ENCODE measurements at regions not wholly inside any gene's neighbourhood (a gene's known extent, or its start where the extent isn't known, plus 50 kb on each side); places are given as distances from the start of the nearest gene placed in this dataset.

DNA sequence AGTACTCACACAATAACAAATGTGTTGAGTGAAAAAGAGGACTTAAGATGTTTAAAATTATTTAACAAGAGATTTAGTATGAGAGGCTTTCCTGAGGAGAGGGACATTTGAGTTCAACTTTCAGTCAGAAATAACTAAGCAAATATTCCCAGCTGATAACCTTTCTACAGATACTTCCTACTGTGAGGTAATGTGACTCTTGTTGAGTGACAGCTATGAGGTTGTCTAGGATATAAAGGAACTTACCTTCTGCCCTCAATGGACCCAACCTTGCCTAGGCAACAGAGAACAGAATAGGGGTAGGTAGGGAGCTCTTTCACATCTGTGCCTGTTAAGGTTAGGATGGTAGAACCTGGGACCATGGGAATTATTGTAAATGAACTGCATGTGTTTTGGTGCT lies 54.7 kb downstream of the GLUD2 start:
- DNase-seq (ENCODE audit: low read depth) = no peak

DNA sequence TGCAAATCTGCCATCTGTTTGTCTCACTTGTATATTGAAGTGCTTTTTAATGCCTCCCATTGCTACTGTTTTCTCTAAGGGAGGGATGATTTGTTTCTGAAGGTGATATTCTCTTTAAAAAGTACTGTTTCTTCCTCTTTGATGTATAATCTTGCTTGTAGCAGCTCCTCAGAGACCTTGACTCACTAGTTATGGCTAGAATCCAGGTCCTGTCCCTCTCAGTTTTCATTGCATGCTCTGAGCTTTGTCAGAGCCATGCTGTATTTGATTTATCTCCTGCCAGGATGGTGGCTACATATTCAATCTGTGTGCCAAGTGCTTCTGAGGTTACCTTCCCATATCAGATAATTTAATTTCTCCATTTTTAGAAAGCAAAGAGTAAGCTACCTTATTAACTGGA lies 56.0 kb downstream of the GLUD2 start:
- no peak for DNase-seq (ENCODE audit: low read depth)

DNA sequence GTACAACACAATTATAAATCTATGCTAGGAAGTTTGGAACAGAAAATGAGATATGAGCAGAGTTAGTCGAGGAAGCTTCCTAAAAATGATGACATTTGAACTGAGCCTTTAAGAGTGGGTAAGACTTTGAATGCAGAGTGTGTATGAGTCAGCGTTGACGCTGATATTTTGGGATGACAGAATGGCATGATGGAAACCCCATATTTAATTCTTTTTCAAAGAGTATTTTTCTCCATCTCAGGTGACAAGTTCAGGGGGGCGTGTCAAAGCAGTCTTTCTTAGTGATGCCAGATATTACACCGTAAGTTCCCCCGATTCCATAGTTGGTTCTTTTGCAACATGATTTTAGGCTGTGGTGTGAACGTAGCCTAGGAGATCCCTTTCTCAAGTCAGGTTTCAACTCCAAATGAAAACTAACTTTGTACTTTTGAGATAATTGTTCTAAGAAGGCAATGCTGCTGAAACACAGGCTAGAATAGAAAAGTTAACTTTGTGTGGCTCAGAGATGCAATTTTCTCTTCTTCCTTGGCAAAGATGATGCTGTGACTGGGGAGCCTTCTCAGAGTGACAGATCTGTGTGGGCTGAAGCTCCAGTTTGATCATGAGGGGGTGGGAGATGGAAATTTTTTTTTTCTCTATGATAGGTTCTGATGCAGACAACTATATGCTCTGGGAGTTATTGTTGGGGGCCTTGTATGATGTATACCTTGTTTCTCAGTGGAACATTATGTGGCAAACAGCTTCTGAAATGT lies 59.2 kb downstream of the GLUD2 start:
- no peak for DNase-seq (ENCODE audit: low read depth)

DNA sequence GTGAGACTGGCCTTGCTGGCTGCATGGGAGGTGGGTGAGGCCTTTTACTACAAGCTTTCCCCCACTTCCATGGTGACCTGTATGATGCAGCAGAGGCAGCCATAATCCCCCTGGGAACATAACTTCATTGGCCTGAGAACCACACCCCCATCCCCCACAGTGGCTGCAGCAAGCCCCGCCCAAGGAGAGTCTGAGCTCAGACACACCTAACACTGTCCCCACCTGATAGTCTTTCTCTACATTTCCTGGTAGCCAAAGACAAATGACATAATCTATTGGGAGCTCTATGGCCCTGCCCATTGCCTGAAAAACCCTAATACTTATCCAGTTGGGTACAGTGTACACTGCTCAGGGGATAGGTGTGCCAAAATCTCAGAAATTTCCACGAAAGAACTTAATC lies 62.6 kb downstream of the GLUD2 start:
- DNase-seq (ENCODE audit: low read depth) = no peak

DNA sequence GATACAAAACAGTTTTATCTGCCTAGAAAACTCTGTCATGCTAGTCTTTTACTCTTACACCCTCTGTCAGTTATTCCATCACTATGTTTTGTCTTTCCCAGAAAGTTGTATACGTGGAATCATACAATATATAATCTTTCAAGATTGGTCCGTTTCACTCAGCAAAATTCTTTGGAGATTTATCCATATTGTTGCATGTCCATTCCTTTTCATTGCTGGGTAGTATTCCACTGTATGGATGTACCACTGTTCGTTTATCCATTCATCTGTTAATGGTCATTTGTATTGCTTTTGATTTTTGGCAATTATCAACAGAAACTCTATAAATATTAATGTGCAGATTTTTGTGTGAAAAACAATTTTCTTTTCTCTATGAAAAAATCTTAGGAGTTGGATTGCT lies 63.1 kb downstream of the GLUD2 start:
- no peak for DNase-seq (ENCODE audit: low read depth)

DNA sequence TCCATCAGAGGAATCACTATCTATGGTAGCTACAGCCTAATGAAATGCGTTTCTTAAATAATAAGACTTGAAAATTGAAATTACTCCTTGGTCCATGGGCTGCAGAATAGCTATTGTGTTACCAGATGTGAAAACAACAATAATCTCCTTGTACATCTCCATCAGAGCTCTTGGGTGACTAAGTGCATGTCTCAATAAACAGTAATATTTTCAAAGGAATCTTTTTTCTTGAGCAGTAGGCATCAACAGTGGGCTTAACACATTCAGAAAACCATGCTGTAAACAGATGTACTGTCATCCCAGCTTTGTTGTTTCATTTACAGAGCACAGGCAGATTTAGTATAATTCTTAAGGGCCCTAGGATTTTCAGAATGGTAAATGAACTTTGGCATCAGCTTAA lies 67.3 kb downstream of the GLUD2 start:
- DNase-seq (ENCODE audit: low read depth) = no peak

DNA sequence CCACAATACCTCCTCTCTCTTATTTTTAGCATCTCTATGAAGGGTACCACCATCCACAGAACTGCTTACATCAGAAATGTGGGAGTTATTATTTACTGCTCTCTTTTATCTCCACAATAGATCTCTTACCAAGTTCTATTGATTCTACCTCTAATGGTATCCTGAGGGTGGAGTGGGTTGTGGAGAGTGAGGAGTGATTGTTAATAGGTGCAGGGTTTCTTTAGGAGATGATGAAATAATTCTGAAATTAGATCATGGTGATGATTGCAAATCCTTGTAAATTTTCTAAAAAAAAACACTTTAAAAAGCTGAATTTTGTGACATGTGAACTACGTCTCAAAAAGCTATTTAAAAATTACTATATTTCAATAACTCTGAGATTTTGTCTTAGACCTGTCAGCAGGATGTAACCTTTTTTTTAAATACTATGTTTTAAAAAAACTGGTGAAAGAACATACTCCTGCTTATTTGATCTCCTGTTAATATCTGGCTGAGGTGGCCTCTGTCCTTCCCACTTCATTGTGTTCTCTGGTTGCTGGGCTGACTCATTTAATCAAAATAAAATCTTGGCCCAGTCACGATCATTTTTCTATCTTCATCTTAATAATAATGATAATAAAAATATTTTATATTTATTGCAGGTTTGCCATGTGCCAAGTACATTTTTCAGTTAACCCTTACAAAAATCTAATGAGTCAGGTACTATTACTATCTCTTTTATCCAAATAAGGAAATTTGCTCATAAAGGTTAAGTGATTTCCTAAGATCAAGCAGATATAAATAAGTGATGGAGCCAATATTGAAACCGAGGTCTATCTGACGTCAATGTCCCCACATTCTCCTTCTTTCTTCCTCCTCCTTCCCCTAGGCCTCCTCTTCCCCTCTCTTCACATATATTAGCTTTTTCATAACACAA lies 73.5 kb downstream of the GLUD2 start:
- DNase-seq (ENCODE audit: low read depth) = no peak

DNA sequence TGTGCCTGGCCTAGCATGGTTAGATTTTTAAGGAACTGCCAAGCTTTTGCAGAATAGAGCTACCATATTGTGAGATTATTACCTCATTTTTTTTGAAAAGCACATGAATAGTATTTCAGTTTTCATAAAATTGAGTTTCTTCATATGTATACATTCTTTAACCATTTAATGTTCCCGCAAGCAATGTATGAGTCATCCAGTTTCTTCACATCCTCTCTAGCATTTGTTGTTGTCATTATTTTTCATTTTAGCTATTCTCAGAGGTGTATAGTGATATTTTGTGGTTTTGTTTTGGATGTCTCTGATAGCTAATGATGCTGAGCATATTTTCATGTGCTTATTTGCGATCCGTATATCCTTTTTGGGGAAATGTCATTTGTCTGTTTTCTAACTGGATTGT lies 74.9 kb downstream of the GLUD2 start:
- DNase-seq (ENCODE audit: low read depth) = no peak

DNA sequence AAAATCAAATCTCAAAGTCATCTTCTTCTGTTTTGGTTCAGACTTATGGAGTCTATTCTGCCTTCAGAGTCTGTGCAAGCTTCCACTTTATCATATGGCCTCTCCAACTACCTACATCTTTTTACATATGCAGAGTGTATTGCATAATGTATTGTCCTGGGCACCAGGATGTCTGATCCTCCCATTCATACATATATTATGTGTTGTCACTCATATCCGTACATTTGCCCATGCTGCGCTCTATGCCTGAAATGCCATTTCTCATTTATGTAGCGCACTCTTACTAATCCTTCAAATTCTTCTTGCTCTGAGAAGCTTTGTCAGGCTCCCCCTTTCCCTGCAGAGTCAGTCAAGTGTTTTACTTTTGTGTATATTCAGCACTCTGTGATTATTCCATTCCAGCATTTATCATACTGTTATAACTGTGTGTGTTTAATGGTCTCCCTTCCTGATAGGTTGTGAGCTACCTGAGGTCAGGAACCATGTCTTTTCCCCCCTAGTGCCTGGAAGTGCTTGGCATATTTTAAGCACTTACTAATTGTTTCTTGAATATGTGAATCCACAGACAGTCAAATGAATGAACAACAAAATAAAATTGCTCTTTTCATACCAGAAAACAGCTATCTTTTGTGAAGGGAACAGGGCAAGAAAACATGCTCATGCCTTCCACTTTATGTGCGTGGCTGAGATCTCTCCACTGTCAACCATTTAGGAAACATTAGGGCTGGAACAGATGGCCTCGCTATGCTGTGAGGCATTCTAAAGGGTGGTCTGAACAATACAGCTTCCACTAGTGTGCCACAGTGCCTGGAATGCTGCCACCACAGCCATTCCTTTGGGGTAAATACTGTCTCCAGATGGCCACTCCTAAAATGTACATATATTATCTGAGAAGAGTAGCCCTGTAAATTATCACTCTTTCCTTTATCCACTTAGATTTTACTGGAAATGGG lies 81.8 kb downstream of the GLUD2 start:
- peak; percentile 31 for DNase-seq (ENCODE audit: low read depth)

DNA sequence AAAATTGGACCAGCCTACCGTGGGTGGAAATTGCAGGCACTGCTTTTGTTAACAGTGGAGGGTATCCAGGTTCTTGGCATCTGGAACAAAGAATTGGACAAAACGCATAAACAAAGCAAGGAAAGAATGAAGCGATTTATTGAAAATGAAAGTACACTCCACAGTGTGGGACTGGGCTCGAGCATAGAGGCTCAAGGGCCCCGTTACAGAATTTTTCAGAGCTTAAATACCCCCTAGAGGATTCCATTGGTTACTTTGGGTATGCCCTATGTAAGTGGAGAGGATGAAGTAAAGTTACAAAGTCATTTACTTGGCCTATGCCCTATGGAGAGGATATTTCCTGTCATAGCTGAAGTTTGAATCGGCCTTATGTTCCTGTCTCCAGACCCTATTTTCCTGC lies 85.3 kb downstream of the GLUD2 start:
- DNase-seq (ENCODE audit: low read depth) = no peak

DNA sequence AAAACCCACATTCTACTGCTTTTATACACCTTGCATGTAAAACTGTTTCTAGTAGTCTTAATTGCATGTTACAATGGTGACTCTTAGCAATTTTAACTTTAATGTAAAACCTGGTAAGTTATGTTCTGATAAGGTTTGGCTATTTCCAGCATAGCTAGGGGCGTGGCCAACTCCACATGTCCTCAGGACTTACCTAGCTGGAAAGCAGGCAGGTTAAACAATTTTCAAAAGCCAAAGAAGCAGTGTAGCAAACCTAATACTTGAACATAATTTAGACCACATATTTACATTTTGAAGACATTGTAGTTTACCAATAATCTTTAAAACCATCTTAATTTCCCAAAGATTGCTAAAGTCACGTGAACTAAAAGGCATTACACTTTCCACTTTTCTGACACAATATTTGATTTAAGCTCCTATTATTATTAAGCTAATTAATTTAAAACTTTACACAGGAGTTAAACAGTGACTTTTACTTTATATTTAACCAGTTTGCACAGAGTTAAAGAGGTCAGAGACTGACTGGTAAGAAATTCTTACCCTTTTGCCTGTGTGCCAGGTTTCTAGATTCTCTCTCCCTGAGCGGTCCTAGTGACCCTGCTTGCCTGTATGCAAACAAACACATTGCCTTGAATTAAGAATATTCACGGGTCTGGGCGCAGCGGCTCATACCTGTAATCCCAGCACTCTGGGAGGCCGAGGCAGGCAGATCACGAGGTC lies 88.2 kb downstream of the GLUD2 start:
- DNase-seq (ENCODE audit: low read depth) = peak; percentile 61

DNA sequence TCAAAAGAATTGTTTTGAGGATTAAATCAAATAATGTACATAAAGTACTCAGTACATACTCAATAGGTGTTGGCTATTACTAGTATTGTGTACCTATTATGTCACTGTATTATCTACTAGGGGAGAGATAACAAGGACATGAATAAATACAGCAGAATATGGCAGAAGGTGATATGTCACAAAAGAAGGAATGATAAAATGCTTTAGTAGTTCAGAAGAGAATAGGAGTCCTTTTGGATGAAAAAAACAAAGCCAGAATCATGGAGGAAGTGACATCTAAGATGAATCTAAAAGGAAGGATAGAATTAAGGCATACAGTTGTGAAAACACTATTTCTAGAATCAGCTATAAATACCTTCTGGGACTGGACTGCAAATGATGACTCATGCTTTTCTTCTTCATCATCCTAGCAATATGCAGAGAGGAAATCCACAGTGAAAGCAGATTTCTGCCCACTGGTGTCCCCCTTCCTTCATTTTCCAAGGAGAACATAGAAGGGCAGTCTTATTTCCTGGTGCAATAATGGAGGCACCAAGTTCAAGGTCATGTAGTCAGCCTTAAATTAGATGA lies 98.7 kb downstream of the GLUD2 start:
- peak; percentile 19 for DNase-seq (ENCODE audit: low read depth)

DNA sequence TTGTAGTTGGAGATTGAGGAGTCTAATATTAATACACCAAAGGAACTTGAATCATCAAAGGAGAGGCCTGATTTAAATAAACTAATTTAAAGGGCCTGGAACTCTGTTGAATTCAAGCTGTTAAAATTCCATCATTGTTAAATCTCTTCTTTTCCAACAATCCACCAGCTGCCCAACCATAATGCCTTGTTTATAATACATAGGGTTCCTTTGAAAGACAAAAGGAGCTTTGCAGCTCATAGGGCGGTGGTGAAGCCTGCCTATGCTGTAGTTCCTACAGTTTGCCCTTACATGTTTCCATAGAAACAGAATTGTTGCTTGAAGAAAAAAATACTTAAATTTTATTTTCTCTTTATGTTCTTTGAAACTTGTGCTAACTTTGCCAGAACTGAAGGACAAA lies 102.8 kb downstream of the GLUD2 start:
- no peak for DNase-seq (ENCODE audit: low read depth)

DNA sequence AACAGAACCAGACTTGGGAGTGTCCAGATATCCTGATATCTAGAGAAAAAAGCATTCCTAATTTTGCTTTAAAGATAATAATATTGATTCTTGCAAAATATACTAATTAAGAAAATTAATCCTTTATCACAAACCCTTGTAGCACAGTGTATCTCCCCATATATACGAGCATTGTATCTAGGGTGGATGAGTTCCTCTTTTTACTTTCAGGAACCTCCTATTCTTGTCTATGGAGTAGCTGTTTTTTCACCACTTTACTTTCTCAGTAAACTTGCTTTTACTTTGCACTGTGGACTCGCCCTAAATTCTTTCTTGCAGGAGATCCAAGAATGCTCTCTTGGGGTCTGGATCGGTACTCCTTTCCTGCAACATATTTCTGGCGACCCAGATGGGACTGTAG lies 103.9 kb downstream of the GLUD2 start:
- DNase-seq (ENCODE audit: low read depth) = no peak

DNA sequence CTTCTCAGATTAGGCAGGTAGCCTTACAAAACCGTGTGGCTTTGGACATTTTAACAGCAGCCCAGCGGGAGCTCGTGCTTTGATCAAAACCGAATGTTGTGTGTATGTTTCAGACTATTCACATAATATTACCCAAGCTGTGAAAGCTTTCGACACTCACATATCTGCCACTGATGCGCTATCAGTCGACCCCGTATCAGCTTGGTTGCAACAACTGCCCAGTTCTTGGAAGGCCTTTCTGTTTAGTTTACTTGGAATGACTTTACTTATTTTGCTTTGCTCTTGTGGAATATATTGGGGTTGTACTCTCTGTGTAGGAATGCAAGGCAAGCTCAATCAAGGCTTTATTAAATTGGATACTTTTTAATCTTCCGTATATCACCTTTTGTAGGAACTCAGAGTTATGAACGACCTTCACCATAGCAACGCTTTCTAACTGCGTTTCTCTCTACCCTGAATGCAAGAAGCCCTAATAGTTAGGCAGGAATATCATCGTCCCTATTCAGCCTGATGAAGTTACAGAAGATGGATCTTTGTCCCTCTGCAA lies 107.5 kb downstream of the GLUD2 start:
- no peak for DNase-seq (ENCODE audit: low read depth)

DNA sequence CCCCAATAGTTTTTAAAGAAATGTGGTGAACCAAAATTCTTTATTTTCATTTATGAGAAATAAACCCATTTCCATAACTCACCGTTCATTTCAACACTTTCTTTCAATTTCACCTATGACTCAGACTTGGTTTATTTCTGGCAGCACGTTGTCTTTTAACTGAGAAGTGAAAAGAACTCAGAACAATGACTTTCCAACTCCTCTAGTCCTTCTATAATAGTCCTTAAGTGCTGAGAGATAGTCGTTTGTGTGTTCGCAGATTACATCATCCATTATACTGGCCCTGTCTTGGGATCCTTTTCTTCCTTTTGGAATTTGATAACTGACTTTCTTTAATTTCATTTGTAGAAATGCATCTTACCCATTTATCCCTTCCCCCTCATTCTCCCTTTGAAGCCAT lies 113.6 kb downstream of the GLUD2 start:
- DNase-seq (ENCODE audit: low read depth) = no peak

DNA sequence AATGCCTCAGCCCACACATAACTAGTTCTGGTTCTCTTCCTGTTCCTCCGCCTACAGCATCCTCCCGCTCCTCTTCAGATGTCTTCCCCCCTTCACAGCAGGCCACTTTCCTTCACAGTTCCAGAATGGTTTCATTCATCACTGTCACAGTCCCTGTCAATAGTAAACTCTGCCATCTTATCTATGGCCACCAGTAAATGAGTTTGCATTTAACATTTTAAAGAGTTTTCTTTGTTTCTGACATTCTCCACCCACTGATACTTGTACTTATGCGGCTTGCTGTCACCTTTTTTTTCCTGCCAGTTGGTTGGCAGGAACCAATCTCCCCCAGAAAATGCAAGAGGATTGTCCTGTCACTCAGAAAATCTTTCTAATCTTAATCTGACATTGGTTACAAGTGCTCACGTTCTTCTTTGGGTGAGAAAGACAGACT lies 114.1 kb downstream of the GLUD2 start:
- no peak for DNase-seq (ENCODE audit: low read depth)

DNA sequence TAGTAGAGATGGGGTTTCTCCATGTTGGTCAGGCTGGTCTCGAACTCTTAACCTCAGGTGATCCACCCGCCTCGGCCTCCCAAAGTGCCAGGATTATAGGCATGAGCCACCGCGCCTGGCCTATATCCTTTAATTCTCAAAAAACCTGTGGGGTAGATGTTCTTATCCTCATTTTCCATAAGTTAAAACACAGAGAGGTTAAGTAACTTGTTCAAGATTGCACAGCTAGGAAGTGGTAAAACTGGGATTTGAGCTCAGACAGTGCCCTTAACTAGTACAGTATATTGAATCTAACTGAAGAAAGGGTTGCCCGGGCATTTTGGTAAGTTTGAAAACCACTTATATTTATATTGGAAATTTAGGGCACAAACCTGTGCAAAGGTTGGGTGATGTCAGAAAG lies 116.0 kb downstream of the GLUD2 start:
- no peak for DNase-seq (ENCODE audit: low read depth)

DNA sequence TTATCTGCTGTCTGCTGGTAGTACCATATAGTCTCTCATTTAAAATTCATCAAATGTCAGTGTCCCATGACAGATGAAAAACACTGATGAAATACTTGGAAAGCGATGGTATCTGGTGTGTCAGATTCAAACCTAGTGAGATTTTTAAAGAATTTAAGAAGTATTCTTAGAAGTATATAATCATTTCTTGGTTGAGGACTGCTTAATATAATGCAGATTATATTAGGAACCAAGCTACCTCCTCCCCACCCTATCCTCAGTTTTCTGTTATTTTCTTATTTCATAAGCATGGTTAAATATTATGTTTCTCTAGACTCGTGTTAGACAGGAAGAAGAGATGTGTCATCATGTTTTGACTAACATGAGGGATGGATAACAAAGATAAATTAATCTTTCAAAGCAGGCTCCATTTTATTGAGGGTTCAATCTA lies 118.5 kb downstream of the GLUD2 start:
- DNase-seq (ENCODE audit: low read depth) = no peak
